ENCODE measurements at regions not wholly inside any gene's neighbourhood (a gene's known extent, or its start where the extent isn't known, plus 50 kb on each side); places are given as distances from the start of the nearest gene placed in this dataset.
A peak's percentile ranks its signal among the peaks of the same experiment; 100 is the strongest.

GRCh38 chr17:15154618-15155017, 110.5 kb downstream of the PMP22 start:
- H3K4me3 ChIP-seq (ENCODE audit: low read length): no peak overlapping the region
- no peak for TF ChIP-seq CTCF (IDR thresholded peaks at IDR 0.05; ENCODE audit: insufficient read depth, low read depth, low read length, missing control alignments)
- peak; percentile 1 for DNase-seq (ENCODE audit: low read depth)

DNA sequence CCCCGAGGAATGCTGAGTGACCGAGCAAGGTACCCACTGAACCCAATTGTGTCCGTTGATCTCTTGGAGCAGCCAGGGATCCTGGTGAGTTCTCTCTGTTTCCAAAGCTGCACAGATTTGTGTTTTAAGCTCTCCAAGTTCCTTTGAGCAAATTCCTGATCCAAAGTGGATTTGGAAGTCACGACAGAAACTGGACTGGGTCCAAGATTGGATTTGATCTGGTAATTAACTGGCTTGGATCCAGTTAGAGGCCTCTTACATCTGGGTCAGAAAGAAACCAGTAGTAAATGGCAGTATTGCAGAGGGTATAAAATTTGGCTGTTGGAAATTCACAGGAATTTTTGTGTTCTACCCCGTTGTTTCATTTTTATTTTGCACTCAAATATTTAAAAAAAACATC, 119.5 kb downstream of the PMP22 start:
- DNase-seq (ENCODE audit: low read depth): no peak
- no peak for TF ChIP-seq CTCF (IDR thresholded peaks at IDR 0.05; ENCODE audit: insufficient read depth, low read depth, low read length, missing control alignments)
- H3K4me3 ChIP-seq (ENCODE audit: low read length): no peak overlapping the region

DNA sequence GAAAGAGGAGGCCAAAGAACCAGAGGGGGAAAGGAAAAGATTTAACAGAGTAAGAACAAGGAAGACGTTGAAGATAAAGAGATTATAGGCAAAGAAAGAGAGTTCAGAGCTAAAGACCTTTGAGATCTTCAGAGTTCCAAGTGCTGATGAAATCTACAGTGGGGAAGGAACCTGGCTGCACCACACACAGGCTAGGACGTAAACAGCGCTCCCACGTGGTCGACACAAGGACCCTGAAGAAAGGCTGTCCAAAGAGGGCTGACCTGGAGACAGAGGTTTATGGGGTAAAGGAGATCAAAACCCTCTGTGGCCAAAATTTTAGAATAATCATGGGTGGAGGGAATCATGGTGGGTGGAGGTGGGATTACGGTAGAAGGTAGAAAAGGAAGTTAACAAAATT, 121.6 kb downstream of the PMP22 start:
- no peak for TF ChIP-seq CTCF (IDR thresholded peaks at IDR 0.05; ENCODE audit: insufficient read depth, low read depth, low read length, missing control alignments)
- H3K4me3 ChIP-seq (ENCODE audit: low read length): no peak overlapping the region
- DNase-seq (ENCODE audit: low read depth): no peak

DNA sequence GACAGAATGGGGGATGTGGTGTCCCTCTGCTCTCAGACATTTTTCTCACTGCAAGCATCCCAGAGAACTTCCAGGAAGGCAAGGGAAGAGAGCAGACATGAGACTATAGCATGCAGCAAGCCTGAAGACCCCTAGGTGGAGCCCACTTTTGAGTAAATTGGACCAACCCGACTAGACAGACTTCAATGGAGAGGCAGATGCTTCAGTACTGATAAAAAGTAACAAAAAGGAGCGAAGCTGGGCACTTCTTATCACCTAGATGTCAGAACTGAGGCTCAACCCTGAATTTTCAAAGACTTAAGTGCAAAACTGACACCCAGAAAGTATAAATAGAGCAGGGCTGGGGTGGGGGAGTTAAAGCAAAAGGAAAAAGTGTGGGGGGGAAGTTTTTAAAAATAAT, 130.8 kb downstream of the PMP22 start:
- no peak for TF ChIP-seq CTCF (IDR thresholded peaks at IDR 0.05; ENCODE audit: insufficient read depth, low read depth, low read length, missing control alignments)
- no peak for DNase-seq (ENCODE audit: low read depth)
- H3K4me3 ChIP-seq (ENCODE audit: low read length): no peak overlapping the region

- no peak for TF ChIP-seq CTCF (IDR thresholded peaks at IDR 0.05; ENCODE audit: insufficient read depth, low read depth, low read length, missing control alignments)
- DNase-seq (ENCODE audit: low read depth): no peak
- no peak overlapping the region for H3K4me3 ChIP-seq (ENCODE audit: low read length)
Observed at GRCh38 chr17:15133826-15134225, 131.3 kb downstream of the PMP22 start.

DNA sequence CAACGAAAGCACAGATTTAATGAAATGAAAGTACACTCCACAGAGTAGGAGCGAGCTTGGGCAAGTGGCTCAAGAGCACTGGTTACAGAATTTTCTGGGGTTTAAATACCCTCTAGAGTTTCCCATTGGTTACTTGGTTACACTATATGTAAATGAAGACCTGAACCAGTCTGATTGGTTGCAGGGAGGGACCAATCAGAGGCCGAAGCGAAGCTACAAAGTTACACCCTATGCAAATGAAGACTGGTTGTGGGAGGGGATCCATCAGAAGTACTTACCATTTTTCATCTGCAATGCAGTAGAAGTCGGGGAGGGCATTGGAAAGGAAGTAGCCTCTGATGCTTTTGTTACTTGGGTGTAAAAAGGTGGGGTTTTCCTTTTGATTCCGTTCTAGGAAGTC, 132.0 kb downstream of the PMP22 start:
- TF ChIP-seq CTCF (IDR thresholded peaks at IDR 0.05; ENCODE audit: insufficient read depth, low read depth, low read length, missing control alignments): no peak
- no peak for DNase-seq (ENCODE audit: low read depth)
- H3K4me3 ChIP-seq (ENCODE audit: low read length): no peak overlapping the region

- DNase-seq (ENCODE audit: low read depth): no peak
- H3K4me3 ChIP-seq (ENCODE audit: low read length): no peak overlapping the region
- TF ChIP-seq CTCF (IDR thresholded peaks at IDR 0.05; ENCODE audit: insufficient read depth, low read depth, low read length, missing control alignments): no peak
Observed at GRCh38 chr17:15130426-15130825, 134.7 kb downstream of the PMP22 start.
